Heart left ventricle (tissue), 13 donors: ENCODE measurements at regions not wholly inside any gene's neighbourhood (a gene's known extent, or its start where the extent isn't known, plus 50 kb on each side); places are given as distances from the start of the nearest gene placed in this dataset.

Source experiments
- POLR2A ChIP-seq, 2 donors: fragments of 450-650 bp; IDR thresholded peaks; one replicate each; pipeline ENCODE4 v1.6.1; 2017; ENCODE audit warnings: antibody characterized with exemption in 2 of 2, mild to moderate bottlenecking in 2 of 2, moderate library complexity in 2 of 2
- TF ChIP-seq, protein P1 (sequence below), 12 donors: fragments of 200-600 bp; sonication (generic) in 4 of 12; IDR thresholded peaks; one replicate each; pipeline versions ENCODE4 v1.5.0 to v1.8.0; 2018 to 2022; ENCODE audit warnings: antibody characterized with exemption in 12 of 12, mild to moderate bottlenecking in 5 of 12
- donor health status: ischemic (EF 13 %, LVEDD 7.1; RV severe dilation, severe dysfunction).
- donor health status: DM: no; HTN: yes; CAD: no.
- donor health status: DM: no; HTN: no; CAD: no.
- donor health status: ischemic (EF 25% LVEDD 6.9; RV normal size, moderate dysfunction).
- donor health status: ischemic (EF 25% LVEDD 5.7; RV mildly dilated, moderate dysfunction).
- donor health status: ischemic (EF 35%, LVEDD 5.7; RV mildly dilated, moderate dysfunction).
- donor health status: nonischemic (EF 11% LVEDD 7.7; RV severe dilation, severe dysfunction).
- donor health status: DM: yes; HTN: yes; CAD: no.
- donor health status: PGD.
- donor health status: ischemic (EF 29% LVEDD 5.4; RV normal size, mild dysfunction).
- donor health status: nonischemic (EF 23%, LVEDD 6.1; RV moderate dilation, normal function).

GRCh38 chr2:136358576-136358975 is 240.6 kb upstream of the CXCR4 start:
- TF ChIP-seq, protein P1, sequence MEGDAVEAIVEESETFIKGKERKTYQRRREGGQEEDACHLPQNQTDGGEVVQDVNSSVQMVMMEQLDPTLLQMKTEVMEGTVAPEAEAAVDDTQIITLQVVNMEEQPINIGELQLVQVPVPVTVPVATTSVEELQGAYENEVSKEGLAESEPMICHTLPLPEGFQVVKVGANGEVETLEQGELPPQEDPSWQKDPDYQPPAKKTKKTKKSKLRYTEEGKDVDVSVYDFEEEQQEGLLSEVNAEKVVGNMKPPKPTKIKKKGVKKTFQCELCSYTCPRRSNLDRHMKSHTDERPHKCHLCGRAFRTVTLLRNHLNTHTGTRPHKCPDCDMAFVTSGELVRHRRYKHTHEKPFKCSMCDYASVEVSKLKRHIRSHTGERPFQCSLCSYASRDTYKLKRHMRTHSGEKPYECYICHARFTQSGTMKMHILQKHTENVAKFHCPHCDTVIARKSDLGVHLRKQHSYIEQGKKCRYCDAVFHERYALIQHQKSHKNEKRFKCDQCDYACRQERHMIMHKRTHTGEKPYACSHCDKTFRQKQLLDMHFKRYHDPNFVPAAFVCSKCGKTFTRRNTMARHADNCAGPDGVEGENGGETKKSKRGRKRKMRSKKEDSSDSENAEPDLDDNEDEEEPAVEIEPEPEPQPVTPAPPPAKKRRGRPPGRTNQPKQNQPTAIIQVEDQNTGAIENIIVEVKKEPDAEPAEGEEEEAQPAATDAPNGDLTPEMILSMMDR (IDR thresholded peaks at IDR 0.05): no peak
- no peak for TF ChIP-seq POLR2A (IDR thresholded peaks at IDR 0.05)
